HL-60 (cell line): ENCODE measurements at regions not wholly inside any gene's neighbourhood (a gene's known extent, or its start where the extent isn't known, plus 50 kb on each side); places are given as distances from the start of the nearest gene placed in this dataset.

Experiments used
- GABPA ChIP-seq: IDR thresholded peaks from 2 replicates; pipeline ENCODE4 v1.6.1; 2012; ENCODE audit warnings: low read depth
- POLR2AphosphoS5 ChIP-seq: IDR thresholded peaks from 2 replicates; pipeline ENCODE4 v1.6.1; 2012; ENCODE audit warnings: low read depth
- SPI1 ChIP-seq: IDR thresholded peaks from 2 replicates; pipeline ENCODE4 v1.6.1; 2012; ENCODE audit warnings: low read depth, mild to moderate bottlenecking, borderline replicate concordance
- TF ChIP-seq, protein P1 (sequence below): IDR thresholded peaks from one replicate; pipeline ENCODE4 v1.5.1; 2011; ENCODE audit warnings: low read length, control low read depth, inconsistent platforms; ENCODE audit not compliant: insufficient read depth
- TF ChIP-seq, protein P2 (sequence below): IDR thresholded peaks from 2 replicates; pipeline ENCODE4 v1.6.1; 2012; ENCODE audit warnings: low read depth; ENCODE audit not compliant: insufficient replicate concordance

DNA sequence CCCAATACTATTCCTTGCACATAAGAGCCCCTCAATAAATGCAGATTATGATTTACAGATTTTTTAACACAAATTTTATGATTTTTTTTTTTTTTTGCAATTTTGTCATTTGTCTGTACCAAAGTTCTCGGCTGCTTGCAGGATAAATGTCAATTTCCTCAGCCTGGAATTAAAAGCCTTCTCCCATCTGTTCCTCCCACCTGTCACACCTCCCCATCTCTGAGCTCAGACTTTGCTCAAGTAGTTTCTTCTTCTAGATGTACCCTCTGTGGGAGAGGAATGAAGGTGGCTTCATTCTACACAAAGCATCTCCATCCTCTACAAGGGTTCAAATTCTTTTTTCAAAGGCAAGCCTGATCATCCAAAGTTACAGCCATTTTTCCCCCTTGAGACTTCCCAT is 153.7 kb upstream of the GRAMD2B start:
- TF ChIP-seq POLR2AphosphoS5 (no peak), GABPA (no peak), SPI1 (no peak)
- TF ChIP-seq, protein P1, sequence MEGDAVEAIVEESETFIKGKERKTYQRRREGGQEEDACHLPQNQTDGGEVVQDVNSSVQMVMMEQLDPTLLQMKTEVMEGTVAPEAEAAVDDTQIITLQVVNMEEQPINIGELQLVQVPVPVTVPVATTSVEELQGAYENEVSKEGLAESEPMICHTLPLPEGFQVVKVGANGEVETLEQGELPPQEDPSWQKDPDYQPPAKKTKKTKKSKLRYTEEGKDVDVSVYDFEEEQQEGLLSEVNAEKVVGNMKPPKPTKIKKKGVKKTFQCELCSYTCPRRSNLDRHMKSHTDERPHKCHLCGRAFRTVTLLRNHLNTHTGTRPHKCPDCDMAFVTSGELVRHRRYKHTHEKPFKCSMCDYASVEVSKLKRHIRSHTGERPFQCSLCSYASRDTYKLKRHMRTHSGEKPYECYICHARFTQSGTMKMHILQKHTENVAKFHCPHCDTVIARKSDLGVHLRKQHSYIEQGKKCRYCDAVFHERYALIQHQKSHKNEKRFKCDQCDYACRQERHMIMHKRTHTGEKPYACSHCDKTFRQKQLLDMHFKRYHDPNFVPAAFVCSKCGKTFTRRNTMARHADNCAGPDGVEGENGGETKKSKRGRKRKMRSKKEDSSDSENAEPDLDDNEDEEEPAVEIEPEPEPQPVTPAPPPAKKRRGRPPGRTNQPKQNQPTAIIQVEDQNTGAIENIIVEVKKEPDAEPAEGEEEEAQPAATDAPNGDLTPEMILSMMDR: no peak
- TF ChIP-seq, protein P2, sequence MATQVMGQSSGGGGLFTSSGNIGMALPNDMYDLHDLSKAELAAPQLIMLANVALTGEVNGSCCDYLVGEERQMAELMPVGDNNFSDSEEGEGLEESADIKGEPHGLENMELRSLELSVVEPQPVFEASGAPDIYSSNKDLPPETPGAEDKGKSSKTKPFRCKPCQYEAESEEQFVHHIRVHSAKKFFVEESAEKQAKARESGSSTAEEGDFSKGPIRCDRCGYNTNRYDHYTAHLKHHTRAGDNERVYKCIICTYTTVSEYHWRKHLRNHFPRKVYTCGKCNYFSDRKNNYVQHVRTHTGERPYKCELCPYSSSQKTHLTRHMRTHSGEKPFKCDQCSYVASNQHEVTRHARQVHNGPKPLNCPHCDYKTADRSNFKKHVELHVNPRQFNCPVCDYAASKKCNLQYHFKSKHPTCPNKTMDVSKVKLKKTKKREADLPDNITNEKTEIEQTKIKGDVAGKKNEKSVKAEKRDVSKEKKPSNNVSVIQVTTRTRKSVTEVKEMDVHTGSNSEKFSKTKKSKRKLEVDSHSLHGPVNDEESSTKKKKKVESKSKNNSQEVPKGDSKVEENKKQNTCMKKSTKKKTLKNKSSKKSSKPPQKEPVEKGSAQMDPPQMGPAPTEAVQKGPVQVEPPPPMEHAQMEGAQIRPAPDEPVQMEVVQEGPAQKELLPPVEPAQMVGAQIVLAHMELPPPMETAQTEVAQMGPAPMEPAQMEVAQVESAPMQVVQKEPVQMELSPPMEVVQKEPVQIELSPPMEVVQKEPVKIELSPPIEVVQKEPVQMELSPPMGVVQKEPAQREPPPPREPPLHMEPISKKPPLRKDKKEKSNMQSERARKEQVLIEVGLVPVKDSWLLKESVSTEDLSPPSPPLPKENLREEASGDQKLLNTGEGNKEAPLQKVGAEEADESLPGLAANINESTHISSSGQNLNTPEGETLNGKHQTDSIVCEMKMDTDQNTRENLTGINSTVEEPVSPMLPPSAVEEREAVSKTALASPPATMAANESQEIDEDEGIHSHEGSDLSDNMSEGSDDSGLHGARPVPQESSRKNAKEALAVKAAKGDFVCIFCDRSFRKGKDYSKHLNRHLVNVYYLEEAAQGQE: no peak
